ENCODE measurements at regions not wholly inside any gene's neighbourhood (a gene's known extent, or its start where the extent isn't known, plus 50 kb on each side); places are given as distances from the start of the nearest gene placed in this dataset.

DNA sequence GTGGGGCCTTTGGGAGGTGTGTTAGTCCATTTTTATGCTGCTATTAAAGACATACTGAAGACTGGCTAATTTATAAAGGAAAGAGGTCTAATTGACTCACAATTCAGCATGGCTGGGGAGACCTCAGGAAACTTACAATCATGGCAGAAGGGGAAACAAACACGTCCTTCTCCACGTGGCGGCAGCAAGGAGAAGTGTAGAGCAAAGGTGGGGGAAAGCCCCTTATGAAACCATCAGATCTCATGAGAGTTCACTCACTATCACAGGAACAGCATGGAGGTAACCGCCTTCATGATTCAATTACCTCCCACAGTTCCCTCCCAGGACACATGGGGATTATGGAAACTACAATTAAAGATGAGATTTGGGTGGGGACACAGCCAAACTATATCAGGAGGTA is 187.1 kb upstream of the OSR1 start:
- no peak for DNase-seq (ENCODE audit: low read depth)

- no peak for DNase-seq (ENCODE audit: low read depth)
Measured at GRCh38 chr2:19543663-19544383, 185.4 kb upstream of the OSR1 start.

DNA sequence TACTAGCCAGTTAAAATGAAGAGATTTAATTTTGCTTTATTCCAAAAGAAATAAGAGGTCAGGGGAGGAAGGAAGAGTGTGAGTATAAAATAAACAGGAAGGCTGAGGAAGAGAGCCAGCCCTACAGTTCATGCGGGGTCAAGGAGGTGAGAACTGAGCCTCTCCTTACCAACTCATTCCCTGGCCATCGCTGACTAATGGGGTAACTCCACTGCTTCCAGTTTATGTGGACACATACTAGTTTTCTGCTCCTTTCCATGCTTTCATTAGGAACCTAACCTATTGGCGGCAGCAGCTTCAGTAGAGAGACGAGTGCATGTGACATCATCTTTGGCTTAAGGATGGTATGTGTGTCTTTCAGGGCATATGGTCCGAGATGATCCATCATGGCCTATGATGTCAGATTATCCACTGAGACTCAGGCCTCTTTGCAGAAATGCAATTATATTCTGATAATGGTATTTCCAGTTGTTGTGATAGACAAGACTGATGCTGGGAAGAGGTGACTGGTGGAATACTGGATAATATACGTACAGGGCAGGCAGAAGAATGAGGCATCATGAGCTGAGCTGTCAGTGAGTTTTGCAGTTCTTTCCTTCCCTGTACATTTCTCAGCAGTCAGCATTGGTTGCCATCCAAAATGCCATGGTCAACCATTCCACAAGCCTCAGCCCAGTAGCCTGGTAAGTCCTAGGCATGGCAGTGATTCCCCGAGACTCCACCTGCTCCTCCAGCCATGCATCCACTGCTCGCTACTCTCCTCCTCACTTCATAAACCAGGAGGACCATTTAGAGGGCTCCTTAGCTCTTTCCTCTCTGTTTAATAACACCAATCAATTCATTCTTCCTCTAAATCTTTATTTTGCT is 184.6 kb upstream of the OSR1 start:
- DNase-seq (ENCODE audit: low read depth): no peak

- DNase-seq (ENCODE audit: low read depth): no peak
Measured at GRCh38 chr2:19541884-19542283, 183.5 kb upstream of the OSR1 start.

GRCh38 chr2:19540739-19541525 is 182.5 kb upstream of the OSR1 start:
- DNase-seq (ENCODE audit: low read depth): no peak

- no peak for DNase-seq (ENCODE audit: low read depth)
Measured at GRCh38 chr2:19538411-19538963, 180.1 kb upstream of the OSR1 start.

DNA sequence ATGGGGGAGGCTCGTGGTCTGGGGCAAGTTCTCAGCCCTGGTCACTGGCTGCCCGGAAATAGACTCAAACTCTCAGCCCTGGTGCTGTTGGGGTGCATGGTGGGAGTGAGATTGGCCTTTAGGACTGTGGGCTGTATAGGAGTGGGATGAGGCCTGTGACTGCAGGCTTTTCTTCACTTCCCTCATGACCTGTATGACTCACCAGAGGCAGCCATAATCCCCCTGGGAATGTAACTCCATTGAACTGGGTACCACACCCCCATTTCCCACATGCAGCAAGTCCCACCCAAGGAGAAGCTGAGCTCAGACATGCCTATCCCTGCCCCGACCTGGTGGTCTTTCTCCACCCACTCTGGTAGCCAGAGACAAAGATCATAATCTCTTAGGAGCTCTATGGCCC is 177.7 kb upstream of the OSR1 start:
- DNase-seq (ENCODE audit: low read depth): no peak

GRCh38 chr2:19532547-19533196 is 174.2 kb upstream of the OSR1 start:
- DNase-seq (ENCODE audit: low read depth): no peak

DNA sequence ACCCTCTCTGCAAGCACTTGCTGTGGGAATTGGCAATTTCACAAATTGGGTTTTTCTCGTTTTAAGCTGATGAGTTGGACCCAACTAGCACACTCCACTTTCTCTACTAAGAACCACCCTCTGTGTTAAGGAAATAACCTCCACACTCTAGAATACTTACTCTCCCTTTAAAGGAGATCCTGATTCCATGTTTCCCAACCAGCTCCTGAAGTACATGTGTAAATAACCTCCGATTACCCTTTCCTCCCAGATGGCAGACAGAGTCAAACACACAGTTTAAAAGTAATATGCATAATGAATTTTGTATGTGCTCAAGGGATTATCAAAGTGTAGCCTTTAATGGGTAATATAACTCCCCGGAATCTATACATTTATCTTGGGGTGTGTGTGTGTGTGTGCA is 171.3 kb upstream of the OSR1 start:
- no peak for DNase-seq (ENCODE audit: low read depth)

DNA sequence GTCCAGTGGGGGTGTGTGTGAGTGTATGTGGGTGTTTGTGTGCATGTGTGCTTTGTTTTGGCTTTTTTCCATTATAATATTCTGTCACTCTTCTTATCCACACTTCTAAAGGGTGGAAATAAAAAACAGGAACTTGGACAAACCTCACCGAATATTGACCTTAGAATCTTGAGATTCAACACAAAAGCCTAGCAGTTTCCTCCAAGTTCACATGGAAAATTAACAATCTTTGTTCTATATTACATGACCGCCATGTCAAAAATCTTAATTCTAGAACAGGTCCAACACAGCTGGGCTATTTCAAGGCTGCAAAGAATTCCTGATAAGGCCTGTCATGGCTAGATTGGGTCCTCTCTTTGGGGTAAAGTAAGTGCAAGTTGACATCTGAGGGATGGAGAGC is 169.3 kb upstream of the OSR1 start:
- no peak for DNase-seq (ENCODE audit: low read depth)

DNA sequence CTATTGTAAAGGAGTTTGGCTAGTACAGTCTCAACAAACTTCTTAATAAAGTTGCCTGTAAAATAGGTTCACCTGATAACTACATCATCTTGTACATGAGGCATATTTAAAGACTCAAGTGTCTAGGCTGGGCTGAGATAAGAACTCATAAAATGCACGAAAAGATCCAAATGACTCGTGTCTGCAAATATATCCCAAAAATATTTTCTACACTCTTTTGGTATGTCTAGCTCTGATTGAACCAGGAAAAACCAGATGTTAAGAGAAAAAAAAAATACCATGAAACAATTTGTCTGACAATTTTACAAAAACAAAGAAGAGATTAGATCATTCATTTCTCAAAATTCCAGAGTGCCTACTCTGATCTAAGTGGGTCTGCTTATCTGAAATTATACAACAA is 166.9 kb upstream of the OSR1 start:
- no peak for DNase-seq (ENCODE audit: low read depth)

DNA sequence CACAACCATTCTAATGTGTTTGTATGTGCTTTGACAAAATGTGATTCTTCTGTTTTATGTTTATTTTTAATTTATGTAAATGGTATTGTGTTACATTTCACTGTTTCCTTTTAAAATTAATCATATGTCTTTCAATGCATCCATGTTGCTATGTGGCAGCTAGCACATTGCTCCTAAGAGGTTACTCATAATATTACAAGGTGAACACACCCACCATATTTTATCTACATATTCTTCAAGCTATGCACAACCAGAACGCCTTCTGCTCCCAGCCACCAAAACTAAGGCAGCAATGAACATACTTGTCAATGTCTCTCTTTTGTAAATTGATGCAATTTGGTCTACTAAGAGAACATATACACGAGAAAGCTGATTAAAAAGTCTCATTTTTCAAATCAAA is 160.6 kb upstream of the OSR1 start:
- no peak for DNase-seq (ENCODE audit: low read depth)

DNA sequence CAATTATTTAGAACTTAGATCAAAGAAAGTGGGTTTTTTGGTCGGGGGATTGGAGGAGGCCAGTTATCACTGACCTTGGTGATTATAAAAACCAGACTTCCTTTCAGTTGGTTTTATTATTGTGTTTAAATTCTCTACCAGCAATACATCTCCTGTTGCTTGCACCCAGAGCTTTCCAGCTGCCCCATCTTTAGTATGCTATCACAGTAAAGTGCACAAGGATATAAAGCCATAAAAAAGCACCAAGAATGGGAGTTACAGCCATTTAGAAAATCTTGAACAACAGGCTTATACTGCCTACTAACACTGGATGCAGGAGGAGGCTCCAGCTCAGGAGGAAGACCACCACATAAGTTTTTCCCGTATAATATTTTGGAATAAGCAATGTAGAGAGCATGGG is 148.7 kb upstream of the OSR1 start:
- DNase-seq (ENCODE audit: low read depth): no peak

DNA sequence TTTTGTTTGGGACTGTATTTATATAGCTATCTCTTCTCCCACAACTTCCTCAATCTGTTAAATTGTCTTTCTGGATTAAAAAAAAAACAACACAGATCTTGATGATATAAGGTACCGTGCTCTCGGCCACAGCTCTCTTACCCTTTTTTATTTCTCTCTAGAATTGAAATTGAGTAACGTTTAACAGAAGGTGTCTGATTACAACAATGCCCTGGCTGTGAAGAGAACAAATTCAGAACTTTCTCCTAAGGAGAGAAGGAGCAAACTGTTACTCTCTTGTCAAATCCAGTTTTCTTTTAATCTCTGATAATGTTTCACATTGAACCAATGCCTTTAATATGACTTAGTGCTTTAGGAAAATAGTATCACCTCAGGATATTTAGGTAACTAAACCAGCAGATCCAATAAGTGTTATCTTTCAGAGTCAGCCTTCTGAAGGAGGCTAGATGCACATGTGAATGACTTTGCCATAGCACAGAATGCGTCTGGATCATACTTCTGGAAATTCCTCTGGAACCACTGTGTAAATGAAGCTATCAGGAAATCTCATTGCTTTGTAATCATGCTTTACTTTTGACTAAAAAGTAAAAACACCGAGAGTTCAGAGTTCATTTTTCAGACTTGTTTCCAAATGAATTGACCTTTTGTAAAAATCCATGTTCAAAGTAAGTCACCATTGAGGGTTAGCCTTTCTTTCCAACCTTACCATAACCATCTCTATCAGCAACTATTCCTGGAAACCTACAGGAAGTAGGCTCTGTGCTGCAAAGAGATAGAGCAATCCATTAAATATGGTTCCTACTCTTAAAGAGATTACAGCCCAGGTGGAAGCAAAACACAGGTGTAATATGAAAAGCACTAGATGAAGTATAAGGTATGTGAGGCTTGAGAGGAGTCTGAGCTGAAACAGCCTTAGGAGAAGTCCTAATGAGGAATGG is 147.0 kb upstream of the OSR1 start:
- DNase-seq (ENCODE audit: low read depth): no peak

GRCh38 chr2:19504400-19505198 is 146.2 kb upstream of the OSR1 start:
- no peak for DNase-seq (ENCODE audit: low read depth)

DNA sequence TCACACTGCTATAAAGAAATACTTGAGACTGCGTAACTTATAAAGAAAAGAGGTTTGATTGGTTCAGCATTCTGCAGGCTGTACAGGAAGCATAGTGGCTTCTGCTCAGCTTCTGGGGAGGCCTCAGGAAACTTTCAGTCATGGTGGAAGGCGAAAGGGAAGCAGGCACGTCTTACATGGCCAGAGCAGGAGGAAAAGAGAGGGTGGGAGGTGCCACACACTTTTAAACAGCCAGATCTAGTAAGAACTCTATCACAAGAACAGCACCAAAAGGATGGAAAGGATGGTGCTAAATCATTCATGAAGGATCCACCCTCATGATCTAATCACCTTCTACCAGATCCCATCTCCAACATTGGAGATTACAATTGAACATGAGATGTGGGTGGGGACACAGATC is 145.5 kb upstream of the OSR1 start:
- no peak for DNase-seq (ENCODE audit: low read depth)

- DNase-seq (ENCODE audit: low read depth): no peak
Measured at GRCh38 chr2:19503406-19503805, 145.0 kb upstream of the OSR1 start.

- no peak for DNase-seq (ENCODE audit: low read depth)
Measured at GRCh38 chr2:19500126-19500525, 141.7 kb upstream of the OSR1 start.

GRCh38 chr2:19496646-19497045 is 138.2 kb upstream of the OSR1 start:
- no peak for DNase-seq (ENCODE audit: low read depth)

- DNase-seq (ENCODE audit: low read depth): no peak
Measured at GRCh38 chr2:19494241-19494640, 135.8 kb upstream of the OSR1 start.

All from activated T-cell treated with anti-CD3 and anti-CD28 coated beads for 24 hours (primary cell).